ENCODE measurements at regions not wholly inside any gene's neighbourhood (a gene's known extent, or its start where the extent isn't known, plus 50 kb on each side); places are given as distances from the start of the nearest gene placed in this dataset.

- WGBS (ENCODE audit: extremely low coverage, insufficient read length, low lambda C conversion rate): no CpG with 5 or more reads among the region's 3 CpGs
- no peak overlapping the region for H3K14ac ChIP-seq (ENCODE audit: insufficient read depth, low read length)
- TF ChIP-seq CTCF (conservative IDR thresholded peaks at IDR 0.05): no peak
These were observed 261.1 kb downstream of the ANAPC1 start for GRCh38 chr2:111622859-111623258.

More at GRCh38 chr2:111622859-111623258, 261.1 kb downstream of the ANAPC1 start:
- no peak overlapping the region for H4K91ac ChIP-seq (ENCODE audit: insufficient read length, low read depth, low read length)
- H3K56ac ChIP-seq (ENCODE audit: insufficient read length, low read depth, low read length): no peak overlapping the region
- H3K27ac ChIP-seq (ENCODE audit: insufficient read length, low read depth, low read length): no peak overlapping the region
- H3K4me2 ChIP-seq (ENCODE audit: insufficient read depth, insufficient read length, low read length): no peak overlapping the region
- H3K4me1 ChIP-seq (ENCODE audit: insufficient read depth, low read length): no peaks in the 10 kb centered on the region
- no peak overlapping the region for H2BK5ac ChIP-seq (ENCODE audit: insufficient read length, low read length)
- H2BK120ac ChIP-seq (ENCODE audit: low read depth, low read length, poor library complexity, severe bottlenecking): no peak overlapping the region
- H2AK5ac ChIP-seq (ENCODE audit: insufficient read length, low read length): no peak overlapping the region
- no peak overlapping the region for H3K4ac ChIP-seq (ENCODE audit: low read depth, low read length)
- peaks cover 0 to 5% (median 0%) of the 10 kb centered on the region in 3 experiments; a peak in 1 of 7 replicates for H3K36me3 Mint-ChIP-seq (ENCODE audit: insufficient read depth in 1 of 3, low read depth in 3 of 3)
- H4K8ac ChIP-seq (replicated peaks; ENCODE audit: insufficient read length, low read depth, low read length): no peak overlapping the region
- peaks cover 6 to 11% of the 10 kb centered on the region in 2 experiments for H3K4me1 Mint-ChIP-seq
- H3K4me3 Mint-ChIP-seq: no peak overlapping the region
- H4K5ac ChIP-seq (ENCODE audit: insufficient read length, low read depth, low read length): no peak overlapping the region
- H3K27ac Mint-ChIP-seq: no peak overlapping the region
- no peak overlapping the region for H2BK20ac ChIP-seq (ENCODE audit: low read depth, low read length, poor library complexity, severe bottlenecking)
- no peak for DNase-seq
- no peaks in the 10 kb centered on the region for H3K27me3 ChIP-seq (ENCODE audit: insufficient read depth, low read length)
- H2BK12ac ChIP-seq (ENCODE audit: insufficient read length, low read depth, low read length): no peak overlapping the region
- no peaks in the 10 kb centered on the region for H3K79me1 ChIP-seq (ENCODE audit: insufficient read depth, low read depth, low read length, poor library complexity, severe bottlenecking)
- H4K20me1 ChIP-seq (ENCODE audit: control insufficient read depth, insufficient read depth, insufficient read length): peaks cover 2% of the 10 kb centered on the region
- H3K18ac ChIP-seq (ENCODE audit: insufficient read length, low read depth, low read length): no peak overlapping the region
- H3K9me3 Mint-ChIP-seq: peaks cover 4 to 10% of the 10 kb centered on the region in 2 experiments
- H2BK15ac ChIP-seq (ENCODE audit: low read depth, low read length): no peak overlapping the region
- H3K23ac ChIP-seq (ENCODE audit: insufficient read length, low read depth, low read length): no peak overlapping the region
- H3T11ph ChIP-seq (ENCODE audit: low read length): no peak overlapping the region
- no peaks in the 10 kb centered on the region for H3K79me2 ChIP-seq (ENCODE audit: insufficient read depth, low read length)
- no peak overlapping the region for H3K9ac ChIP-seq (ENCODE audit: extremely low read depth, insufficient read length, low read length)
- no peaks in the 10 kb centered on the region; the same call in 1 of the 2 replicates for H3K27me3 Mint-ChIP-seq (ENCODE audit: low read depth)
- H3K23me2 ChIP-seq (ENCODE audit: insufficient read length, low read depth, low read length, poor library complexity, severe bottlenecking): no peaks in the 10 kb centered on the region
- H3K9me3 ChIP-seq (ENCODE audit: control insufficient read depth, low read depth, low read length): no peaks in the 10 kb centered on the region
- no peak overlapping the region for H2AFZ ChIP-seq (ENCODE audit: low read length)

All from H9 (cell line).